Fibroblast of mammary gland (primary cell): ENCODE measurements at regions not wholly inside any gene's neighbourhood (a gene's known extent, or its start where the extent isn't known, plus 50 kb on each side); places are given as distances from the start of the nearest gene placed in this dataset.
"Not testable (repeated sequence)": the region's sequence is repeated elsewhere in the genome, so short reads cannot be mapped to it uniquely, and the experiment has no call there.

Experiments
- DNase-seq: peaks from one replicate; pipeline ENCODE4 v3.0.0-alpha.2; 2010; ENCODE audit warnings: low read depth
- H3K4me3 ChIP-seq: 2 replicates; pipeline ENCODE4 v1.5.1; 2011; ENCODE audit warnings: low read depth, mild to moderate bottlenecking, low read length, moderate library complexity; ENCODE audit not compliant: control insufficient read depth
- TF ChIP-seq, protein P1 (sequence below): conservative IDR thresholded peaks from 2 replicates; pipeline ENCODE4 v1.5.1; 2011; ENCODE audit warnings: low read depth, low read length, inconsistent platforms; ENCODE audit not compliant: control insufficient read depth, insufficient read depth

DNA sequence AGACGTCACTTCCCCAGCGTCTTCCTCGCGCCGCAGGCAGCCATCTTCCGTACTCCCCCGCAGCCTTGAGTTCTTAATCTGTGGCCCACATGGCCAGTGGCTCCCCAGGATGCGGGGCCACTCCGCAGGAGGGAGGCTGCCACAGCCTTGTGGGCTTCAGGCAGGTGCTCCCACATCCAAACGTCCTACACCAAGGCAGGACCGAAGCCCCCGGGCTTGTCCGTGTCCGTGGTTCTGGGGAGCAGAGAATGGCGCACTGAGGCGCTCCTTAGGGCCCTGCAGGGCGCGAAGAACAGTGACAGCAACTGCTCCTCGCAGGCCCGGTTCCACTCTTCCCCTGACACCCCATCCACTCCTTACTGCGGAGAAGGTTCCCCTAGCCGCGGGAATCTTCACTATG, 755.8 kb downstream of the PRIM2 start:
- no peak for DNase-seq
- TF ChIP-seq, protein P1, sequence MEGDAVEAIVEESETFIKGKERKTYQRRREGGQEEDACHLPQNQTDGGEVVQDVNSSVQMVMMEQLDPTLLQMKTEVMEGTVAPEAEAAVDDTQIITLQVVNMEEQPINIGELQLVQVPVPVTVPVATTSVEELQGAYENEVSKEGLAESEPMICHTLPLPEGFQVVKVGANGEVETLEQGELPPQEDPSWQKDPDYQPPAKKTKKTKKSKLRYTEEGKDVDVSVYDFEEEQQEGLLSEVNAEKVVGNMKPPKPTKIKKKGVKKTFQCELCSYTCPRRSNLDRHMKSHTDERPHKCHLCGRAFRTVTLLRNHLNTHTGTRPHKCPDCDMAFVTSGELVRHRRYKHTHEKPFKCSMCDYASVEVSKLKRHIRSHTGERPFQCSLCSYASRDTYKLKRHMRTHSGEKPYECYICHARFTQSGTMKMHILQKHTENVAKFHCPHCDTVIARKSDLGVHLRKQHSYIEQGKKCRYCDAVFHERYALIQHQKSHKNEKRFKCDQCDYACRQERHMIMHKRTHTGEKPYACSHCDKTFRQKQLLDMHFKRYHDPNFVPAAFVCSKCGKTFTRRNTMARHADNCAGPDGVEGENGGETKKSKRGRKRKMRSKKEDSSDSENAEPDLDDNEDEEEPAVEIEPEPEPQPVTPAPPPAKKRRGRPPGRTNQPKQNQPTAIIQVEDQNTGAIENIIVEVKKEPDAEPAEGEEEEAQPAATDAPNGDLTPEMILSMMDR: no peak
- H3K4me3 ChIP-seq: no peak overlapping the region

DNA sequence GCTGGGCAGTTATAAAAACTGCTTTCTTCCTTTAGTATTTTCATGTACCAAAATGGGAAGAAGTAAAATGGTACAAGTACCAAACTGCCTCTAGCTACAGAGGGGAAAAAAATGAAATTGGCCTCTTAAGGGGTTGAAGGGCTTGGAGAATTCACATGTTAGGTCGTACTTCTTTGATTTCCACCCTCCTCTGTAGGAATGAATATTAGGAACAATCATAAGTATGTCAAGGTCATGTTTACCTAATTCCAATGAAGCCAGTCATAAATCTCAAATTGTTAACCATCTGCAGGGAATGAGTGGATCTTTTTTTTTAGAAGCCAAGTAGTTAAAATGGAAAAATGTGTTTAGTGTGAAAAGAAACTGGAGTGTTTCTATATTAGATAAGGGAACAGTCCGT, 772.6 kb downstream of the PRIM2 start:
- H3K4me3 ChIP-seq, DNase-seq: not testable (repeated sequence)

DNA sequence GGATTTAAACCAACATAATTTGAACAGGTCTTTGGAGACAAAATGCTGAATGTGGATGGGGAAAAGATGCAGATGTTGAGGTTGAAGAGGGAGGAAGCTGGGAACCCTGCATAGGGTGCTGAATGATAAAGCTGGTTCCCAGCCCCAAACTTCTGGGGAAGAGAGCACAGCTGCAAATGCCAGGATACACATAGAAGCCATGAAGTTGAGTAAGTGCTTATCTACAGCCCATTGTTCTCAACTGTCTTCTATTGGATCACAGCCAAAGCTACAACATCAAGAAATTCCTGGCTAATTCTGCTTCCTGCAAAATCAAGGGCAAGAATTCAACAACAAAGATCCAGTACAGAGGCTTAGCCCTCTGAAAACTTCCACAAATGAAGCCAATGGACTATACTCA, 779.8 kb downstream of the PRIM2 start:
- not testable (repeated sequence) for DNase-seq, H3K4me3 ChIP-seq

DNA sequence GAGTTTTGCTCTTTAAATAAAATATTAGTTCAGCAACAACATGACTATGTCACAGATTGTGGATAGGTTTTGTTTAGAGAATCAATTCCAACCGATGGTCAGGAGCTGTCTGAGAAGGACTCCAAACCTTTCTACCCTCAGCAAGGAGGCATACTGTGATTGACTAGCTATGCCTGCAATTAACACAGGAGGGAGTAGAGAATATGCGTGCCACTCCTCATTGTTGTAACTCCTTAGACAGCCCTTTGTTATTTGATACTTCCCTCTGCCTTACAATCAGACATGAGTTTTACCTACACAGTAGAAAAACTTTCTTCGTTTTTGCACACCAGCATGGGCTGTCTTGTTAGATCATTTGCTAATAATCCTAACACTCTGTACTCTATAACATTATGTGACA, 796.5 kb downstream of the PRIM2 start:
- no peak for DNase-seq
- TF ChIP-seq, protein P1: no peak
- H3K4me3 ChIP-seq: no peak overlapping the region

DNA sequence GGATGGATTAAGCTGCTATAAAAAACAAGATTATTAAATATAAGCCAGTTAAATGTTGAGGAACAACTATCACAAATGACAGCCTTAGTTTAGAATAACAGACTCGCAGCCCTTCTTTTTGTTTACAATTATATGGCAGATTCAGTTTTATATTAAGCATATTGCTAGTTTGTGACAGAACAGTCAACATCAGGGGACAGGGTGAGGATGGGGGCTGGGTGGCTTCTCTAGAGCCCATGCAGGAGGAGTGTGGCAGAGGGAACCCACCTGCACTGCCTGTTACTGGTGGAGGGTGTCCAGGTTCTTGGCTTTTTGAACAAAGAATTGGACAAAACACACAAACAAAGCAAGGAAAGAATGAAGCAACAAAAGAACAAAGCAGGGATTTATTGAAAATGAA, 799.7 kb downstream of the PRIM2 start:
- not testable (repeated sequence) for DNase-seq, H3K4me3 ChIP-seq

DNA sequence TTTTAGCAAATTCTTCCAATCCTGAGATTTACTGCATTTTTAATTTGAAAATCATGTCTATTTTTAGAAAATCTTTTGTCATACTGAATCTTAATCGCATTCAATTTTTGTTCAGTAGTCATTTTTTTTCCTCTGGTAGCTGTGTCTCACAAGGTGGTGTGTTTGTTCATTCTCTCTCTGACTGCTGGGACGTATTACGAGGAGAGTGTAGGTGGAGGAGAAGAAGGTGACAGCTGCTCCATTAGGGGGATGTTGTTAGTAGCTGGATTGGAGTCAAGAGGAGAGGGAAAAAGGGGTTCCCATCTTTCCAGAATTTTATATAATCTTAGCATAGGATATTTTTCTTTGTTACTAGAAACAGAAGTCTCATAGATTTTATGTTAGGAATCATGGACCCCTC, 804.2 kb downstream of the PRIM2 start:
- not testable (repeated sequence) for DNase-seq, H3K4me3 ChIP-seq

DNA sequence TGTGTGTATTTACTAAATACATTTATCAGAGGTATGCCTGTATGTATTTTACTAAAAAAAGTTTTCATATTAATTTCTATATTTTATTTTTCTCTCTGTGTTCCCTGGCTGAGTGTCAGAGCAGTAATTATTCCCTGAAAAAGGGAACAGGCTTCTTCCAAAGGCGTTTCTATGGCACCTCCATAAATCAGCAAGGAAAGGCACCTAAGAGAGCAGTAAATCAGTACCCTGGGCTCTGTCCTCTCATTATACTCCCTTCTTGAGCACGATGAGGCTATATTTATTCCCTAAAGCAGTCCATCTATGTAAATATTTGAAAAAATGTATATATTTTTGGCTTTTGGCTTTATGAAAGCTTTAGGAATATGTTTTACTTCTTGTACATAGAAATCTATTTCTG, 806.3 kb downstream of the PRIM2 start:
- DNase-seq, H3K4me3 ChIP-seq: not testable (repeated sequence)

DNA sequence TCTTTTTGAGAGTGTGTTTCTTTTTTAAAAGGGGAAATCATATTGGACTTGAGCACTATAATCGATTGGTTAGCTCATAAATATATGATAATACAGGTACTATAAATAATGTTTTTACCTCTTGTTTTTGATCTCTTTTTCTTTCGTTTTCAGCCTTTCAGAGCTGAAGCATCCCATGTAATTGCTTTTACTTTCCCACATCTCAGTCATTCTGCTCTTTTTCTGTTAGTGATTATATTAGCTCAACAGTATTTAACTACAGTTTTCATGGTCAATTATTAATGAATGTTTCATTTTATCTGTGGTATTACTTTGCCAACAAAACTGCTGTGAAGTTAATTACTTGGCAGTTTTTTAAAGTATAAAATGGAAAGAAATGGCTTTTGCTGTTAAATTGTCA, 811.1 kb downstream of the PRIM2 start:
- not testable (repeated sequence) for H3K4me3 ChIP-seq, DNase-seq

DNA sequence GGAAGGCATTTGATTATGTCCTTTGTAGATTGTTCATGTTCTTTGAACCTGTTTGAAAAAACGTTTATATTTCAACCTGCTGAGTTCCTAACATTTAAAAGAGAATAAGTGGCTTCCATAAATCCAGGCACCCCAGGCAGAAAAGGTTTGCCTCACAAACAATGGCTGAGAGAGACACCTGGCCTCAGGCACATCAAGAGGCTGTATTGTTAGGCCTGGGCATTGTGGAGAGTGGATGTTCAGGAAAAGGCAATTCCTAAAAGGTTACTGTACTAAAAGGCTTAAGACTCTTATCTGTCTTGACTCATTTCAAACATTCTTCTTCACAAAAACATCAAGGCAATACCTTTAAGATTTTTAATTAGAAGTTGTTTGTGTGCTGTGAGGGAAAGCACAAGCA, 811.7 kb downstream of the PRIM2 start:
- not testable (repeated sequence) for DNase-seq

DNA sequence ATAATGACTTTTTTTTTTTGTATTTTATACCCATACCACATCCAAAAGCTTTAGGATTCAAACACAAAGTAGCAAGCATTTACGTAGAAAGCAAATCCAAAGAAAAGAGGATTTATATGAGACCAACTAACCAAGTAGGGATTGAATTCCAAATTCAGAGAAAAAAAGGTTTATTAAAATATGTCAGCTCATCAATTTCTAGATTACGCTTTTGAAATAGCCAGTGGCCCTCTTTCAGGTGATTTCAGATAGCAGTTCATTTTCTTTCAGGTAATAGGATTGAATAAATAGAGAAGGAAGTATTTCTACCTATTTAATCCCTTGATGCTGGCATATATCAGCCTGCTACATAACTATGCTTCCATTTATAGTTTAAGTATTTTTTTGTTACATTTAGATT, 822.3 kb downstream of the PRIM2 start:
- not testable (repeated sequence) for H3K4me3 ChIP-seq, DNase-seq

More for the DNA sequence above, 811.7 kb downstream of the PRIM2 start:
- not testable (repeated sequence) for H3K4me3 ChIP-seq

DNA sequence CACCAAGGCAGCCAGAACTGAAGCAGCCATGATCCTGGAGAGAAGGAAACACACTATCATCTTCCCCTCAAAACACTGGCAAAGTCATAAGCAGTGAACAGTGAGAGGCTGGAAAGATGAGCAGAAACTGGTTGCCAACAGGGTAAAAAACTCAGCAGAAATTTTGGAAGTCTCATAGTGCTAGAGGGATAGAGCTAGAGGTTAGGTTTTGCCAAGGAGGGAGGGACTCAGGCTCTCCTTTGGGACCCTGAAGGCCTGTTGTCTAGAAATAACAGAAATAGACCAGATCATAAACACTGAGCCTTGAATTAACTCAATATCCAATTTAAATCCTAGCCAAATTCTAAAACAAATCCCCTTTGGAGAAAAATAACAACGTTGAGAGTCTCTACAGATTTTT, 853.6 kb downstream of the PRIM2 start:
- H3K4me3 ChIP-seq: not testable (repeated sequence)

DNA sequence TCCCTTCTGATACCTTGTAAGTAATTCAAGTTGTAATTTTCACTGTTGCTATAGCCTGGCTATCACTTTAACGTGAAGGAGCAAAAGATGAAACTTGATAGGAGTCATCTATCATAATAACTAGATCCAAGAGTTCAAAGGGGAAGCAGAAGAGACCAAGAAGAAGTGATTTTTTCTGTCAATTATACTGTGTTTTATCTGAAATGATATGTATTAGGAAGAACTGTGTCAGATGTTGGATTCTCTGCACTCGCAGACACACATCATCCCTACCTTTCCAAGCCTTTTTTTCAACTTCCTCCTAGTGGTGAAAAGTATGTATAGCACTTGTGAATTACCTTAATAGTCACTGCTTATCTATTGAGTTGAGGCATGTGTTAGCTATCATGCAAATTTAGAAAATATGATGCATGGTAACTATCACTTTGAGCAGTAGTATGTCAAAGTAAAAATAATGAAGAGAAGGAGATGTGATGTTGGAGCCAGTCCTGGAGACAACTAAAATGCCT, 864.2 kb downstream of the PRIM2 start:
- DNase-seq, H3K4me3 ChIP-seq: not testable (repeated sequence)

More for the DNA sequence above, 853.6 kb downstream of the PRIM2 start:
- DNase-seq: not testable (repeated sequence)

DNA sequence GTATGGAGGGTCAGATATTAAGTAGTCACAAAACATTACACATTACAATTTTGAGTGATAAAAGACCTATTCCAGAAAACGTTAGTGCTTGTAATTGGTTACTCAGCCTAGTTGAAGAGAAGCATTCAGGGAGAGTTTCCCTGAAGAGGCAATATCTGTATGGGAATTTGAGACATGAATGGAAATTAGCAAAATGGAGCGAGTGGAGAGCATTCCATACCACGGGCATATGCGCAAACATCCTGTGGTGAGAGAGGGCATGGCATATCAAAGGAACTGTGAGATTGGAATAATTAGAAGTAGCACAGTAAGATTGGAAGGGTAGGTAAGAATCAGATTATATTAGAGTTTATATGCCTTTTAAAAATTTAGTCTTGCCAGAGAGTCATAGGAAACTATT, 867.9 kb downstream of the PRIM2 start:
- not testable (repeated sequence) for DNase-seq, H3K4me3 ChIP-seq

DNA sequence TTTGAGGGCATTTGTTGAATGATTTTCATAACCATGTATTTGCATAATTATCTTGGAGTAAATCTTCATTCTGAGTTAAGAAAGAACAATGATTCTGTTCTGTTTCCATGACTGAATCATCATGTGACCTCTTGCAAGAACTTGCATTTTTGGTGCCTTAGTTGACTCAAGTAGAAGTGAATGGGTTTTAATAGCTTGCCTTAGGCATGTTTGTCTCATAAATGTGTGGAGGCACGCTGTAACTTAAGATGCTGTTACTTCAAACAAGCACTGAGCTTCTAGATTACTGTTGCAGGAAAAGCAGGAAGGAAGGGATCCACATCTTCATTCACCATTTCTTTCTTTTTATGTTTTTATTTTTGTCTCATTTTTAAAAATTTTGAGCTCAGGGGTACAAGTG, 875.8 kb downstream of the PRIM2 start:
- H3K4me3 ChIP-seq: not testable (repeated sequence)
- DNase-seq: peak; percentile 63
